Left cardiac atrium (tissue), 4 donors: ENCODE measurements at regions not wholly inside any gene's neighbourhood (a gene's known extent, or its start where the extent isn't known, plus 50 kb on each side); places are given as distances from the start of the nearest gene placed in this dataset.
"Not testable (repeated sequence)": the region's sequence is repeated elsewhere in the genome, so short reads cannot be mapped to it uniquely, and the experiment has no call there.

Source experiments
- ATAC-seq, 2 donors: fragments of 200-7000 bp; cut with Tn5 transposase; one replicate each; pipeline ENCODE4 v1.9.1; 2020; ENCODE audit warnings: mild to moderate bottlenecking in 2 of 2, moderate library complexity in 2 of 2
- DNase-seq: peaks from one replicate; pipeline ENCODE4 v3.0.0-alpha.2; 2020
- intact Hi-C, 2 donors: fragments of 100-400 bp; cut with DNase I; formaldehyde crosslinking; loops; one replicate each; pipeline versions ENCODE4 v1.14.1 to v1.15.1; 2022 to 2023
- donor health status: DM: no; HTN: yes; CAD: no.
- donor health status: DM: no; HTN: yes; CAD: no; lungs with severe emphysema.
- donor health status: DM: yes; HTN: yes; CAD: no.
- donor health status: Dilated cardiomyopathy.

DNA sequence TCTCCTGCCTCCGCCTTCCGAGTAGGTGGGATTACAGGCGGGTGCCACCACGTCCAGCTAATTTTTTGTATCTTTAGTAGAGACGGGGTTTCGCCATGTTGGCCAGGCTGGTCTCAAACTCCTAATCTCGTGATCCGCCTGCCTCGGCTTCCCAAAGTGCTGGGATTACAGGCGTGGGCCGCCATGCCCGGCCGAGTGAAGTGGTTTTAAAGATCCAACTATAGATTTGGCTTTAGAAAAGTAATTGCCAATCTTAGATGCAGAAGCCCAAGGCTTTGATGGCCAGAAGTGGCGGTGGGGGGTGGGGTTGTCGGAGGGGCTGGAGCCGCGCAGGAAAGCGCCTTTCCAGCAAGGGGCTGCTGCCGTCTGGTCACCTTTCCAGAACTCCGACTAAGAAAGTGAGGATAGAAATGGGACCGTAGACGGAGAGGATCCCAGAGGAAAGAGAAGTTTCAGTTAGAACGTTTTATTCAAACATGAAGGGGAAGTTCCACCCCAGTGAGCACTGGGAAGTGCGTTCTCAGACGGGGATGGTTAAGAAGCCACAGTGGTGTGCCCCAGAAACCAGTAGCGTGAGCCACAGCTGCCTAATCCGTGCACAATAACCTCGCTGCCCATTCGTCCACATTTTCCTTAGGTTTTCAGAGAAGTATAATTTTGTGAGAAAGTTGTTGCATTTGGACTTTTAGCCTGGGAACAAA, 69.7 kb downstream of the DLL1 start:
- ATAC-seq (no peak), DNase-seq (no peak)
- intact Hi-C loops, result no loop called here

DNA sequence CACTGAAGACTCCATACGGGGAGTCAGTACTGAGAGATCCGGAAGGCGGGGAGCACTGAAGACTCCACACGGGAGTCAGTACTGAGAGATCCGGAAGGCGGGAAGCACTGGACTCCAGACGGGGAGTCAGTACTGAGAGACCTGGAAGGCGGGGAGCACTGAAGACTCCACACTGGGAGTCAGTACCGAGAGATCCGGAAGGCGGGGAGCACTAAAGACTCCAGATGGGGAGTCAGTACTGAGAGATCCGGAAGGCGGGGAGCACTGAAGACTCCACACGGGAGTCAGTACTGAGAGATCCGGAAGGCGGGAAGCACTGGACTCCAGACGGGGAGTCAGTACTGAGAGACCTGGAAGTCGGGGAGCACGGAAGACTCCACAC, 77.2 kb downstream of the DLL1 start:
- not testable (repeated sequence) for DNase-seq, ATAC-seq

DNA sequence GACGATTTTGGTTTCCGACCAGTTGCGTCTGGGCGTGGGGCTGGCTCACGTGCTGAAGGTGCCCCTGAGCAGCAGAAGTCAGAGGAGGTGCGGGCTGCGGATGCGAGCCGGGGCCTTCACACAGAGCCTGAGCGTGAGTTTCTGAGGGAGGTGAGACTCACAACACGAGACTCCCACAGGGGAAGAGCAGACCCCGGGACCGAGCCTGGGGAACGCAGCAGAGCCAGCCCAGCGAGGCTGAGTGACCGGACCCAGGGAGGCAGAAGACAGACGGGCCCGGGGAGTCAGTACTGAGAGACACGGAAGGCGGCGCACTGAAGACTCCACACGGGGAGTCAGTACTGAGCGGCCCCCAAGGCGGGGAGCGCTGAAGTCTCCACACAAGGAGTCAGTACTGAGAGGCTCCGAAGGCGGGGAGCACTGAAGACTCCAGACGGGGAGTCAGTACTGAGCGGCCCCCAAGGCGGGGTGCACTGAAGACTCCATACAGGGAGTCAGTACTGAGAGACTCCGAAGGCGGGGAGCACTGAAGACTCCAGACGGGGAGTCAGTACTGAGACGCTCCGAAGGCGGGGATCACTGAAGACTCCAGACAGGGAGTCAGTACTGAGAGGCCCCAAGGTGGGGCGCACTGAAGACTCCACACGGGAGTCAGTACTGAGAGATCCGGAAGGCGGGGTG, 77.8 kb downstream of the DLL1 start:
- ATAC-seq (no peak), DNase-seq (no peak)
- intact Hi-C loops, result no loop called here

More for the DNA sequence above, 77.2 kb downstream of the DLL1 start:
- intact Hi-C loops, result not testable (repeated sequence)

- DNase-seq (no peak), ATAC-seq (no peak)
- intact Hi-C loops, result no loop called here
Measured at GRCh38 chr6:170212051-170212756, 78.7 kb downstream of the DLL1 start.

DNA sequence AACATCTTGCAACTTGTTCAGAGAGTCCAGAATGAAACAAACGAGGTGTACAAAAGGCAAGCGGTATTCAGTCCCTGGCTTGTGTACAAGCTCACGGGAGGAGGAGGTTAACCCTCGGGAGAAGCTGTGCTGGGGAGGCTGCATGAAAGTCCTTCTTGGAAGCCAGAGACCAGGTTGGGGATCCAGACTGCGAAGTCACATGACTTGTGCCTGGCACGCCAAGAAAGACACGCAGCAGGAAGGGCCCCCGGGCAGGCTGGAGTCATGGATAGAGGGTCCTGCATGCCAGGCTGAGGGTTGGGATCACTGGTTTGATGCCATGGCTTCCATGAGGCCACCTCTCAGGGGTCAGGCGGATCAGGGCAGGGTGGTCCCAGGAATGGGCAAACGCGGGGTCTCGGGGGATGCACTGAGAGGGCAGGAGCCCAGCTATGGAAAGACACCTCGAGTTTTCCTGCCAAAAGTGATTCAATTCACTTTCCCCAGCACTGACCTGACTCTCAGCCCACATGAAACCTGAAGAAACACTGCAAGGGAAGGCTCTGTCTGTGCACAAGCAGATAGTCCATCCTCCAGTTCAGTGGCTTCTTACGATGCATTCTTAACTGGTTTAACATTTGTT, 79.4 kb downstream of the DLL1 start:
- ATAC-seq (no peak), DNase-seq (no peak)
- intact Hi-C loops, result no loop called here

DNA sequence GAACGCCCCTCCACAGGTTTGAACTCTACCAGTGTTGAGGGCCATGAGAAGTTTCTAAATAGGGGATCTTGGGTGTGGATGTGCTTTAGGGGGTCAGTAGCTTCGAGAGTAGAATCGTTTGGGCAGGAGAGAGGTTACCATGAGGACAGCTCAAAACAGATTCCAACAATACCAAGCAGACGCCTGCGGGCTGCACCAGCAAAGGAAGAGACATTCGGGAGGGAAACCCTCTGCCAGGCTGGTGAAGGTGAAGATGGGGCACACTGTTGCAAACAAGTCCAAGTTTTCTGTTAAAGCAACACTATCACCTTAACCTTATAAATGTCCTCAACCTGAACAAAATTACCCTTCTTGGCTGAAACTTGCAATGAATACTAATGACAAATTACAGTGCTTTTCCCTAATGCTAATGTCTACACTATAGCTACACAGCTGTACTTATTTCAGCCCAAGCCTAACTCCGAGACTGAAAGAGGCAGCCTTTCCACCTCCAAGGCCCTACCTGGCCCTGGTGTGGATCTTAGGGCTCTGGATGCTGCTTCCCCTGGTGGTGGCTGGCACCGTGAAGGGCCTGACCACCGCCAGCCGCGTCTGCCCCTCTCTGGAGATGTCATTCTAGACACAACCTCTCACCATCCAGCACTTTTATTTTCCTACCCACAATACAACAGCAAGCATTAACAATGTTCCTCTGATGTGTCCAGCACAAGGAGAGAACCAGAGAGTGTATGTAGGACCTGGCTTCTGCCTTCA, 80.1 kb downstream of the DLL1 start:
- ATAC-seq, result no peak
- intact Hi-C loops, result no loop called here
- no peak for DNase-seq

DNA sequence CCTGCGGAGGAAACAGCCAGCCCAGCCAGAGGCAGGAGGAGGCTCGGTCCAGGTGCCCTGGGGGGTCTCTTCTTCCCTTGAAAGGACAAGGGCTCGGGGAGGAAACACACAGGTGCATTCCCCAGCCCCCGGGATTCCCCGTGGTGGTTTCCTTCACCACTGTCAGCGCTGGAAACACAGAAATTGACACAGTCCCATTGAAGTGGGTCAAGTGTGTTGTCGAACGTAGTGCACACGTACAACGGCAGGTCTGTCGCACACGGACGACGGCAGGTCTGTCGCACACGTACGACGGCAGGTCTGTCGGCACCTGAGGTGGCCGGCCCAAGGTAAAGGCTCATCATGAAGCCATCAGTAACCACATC, 80.9 kb downstream of the DLL1 start:
- intact Hi-C loops, result no loop called here
- ATAC-seq (no peak), DNase-seq (no peak)

GRCh38 chr6:170209354-170210025, 81.4 kb downstream of the DLL1 start:
- ATAC-seq (no peak), DNase-seq (no peak)
- intact Hi-C loops, result no loop called here

DNA sequence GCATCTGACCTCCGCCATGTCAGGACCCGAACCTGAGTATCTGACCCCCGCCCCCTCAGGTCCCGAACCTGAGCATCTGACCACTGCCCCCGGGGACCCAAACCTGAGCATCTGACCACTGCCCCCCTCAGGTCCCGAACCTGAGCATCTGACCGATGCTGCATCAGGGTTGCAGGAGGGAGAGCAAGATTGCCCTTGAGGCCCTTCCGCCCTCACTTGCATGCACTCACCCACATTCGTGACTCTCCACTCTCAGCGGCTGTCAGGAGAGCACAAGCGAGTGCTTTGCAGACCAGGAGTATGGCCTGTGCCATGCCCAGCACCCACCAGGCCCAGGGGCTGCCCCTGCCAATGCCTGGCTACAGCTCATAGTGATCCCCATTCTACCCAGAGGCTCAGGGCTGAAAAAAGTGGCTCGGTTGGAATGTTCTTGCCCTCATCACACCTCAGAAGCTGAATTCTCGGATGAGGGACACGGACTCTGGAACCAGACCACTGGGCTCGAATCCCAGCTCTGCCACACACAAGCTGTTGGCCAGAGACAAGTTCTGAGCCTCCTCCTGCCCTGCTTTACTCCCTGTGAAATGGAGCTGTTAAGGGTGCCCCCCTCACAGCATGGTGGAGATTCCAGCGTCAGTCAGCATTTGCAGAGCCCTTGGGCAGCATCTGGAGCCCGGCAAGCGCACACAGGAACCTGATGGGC, 82.1 kb downstream of the DLL1 start:
- DNase-seq (no peak), ATAC-seq (no peak)
- intact Hi-C loops, result no loop called here

- no peak for DNase-seq
- no peak for ATAC-seq
- intact Hi-C loops, result no loop called here
Measured at GRCh38 chr6:170208182-170208601, 82.7 kb downstream of the DLL1 start.

- intact Hi-C loops, result no loop called here
- no peak for ATAC-seq
- DNase-seq, result no peak
Measured at GRCh38 chr6:170207586-170208181, 83.2 kb downstream of the DLL1 start.

DNA sequence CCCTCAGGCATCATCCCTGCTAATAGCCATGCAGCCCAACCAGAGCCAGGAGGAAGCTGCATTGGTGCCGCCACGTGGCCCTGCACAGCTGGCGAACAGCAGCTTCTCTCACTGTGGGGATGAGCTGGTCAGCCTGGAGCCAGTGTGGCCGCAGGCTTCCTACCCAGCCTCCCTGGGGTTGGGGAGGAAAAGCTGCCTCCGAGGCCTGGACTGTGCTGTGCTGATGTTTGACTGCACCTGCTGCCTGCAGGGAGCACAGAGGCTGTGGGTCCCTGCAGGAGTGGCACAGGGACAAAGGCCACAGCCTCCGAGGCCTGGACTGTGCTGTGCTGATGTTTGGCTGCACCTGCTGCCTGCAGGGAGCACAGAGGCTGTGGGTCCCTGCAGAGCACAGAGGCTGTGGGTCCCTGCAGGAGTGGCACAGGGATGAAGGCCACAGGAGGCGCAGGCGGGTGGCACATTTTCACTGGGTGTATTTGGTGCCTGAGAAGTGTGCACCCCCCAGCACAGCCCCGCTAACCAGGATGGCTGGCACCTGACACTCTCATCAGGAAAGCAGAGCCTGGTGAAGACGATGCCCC, 83.9 kb downstream of the DLL1 start:
- DNase-seq (no peak), ATAC-seq (no peak)
- intact Hi-C loops, result no loop called here

DNA sequence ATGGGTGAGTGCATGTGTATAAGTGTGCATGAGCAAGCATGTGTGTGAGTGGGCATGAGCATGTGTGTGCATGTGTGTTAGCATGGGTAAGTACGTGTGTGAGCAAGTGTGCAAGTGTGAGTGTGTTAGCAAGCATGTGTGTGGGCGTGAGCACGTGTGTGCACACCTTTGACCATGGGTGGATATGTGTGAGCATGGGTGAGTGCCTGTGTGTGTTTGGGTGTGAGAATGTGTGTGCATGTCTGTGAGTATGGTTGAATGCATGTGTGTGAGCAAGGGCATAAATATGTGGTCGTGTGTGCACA, 84.6 kb downstream of the DLL1 start:
- no peak for ATAC-seq
- no peak for DNase-seq
- intact Hi-C loops, result no loop called here

DNA sequence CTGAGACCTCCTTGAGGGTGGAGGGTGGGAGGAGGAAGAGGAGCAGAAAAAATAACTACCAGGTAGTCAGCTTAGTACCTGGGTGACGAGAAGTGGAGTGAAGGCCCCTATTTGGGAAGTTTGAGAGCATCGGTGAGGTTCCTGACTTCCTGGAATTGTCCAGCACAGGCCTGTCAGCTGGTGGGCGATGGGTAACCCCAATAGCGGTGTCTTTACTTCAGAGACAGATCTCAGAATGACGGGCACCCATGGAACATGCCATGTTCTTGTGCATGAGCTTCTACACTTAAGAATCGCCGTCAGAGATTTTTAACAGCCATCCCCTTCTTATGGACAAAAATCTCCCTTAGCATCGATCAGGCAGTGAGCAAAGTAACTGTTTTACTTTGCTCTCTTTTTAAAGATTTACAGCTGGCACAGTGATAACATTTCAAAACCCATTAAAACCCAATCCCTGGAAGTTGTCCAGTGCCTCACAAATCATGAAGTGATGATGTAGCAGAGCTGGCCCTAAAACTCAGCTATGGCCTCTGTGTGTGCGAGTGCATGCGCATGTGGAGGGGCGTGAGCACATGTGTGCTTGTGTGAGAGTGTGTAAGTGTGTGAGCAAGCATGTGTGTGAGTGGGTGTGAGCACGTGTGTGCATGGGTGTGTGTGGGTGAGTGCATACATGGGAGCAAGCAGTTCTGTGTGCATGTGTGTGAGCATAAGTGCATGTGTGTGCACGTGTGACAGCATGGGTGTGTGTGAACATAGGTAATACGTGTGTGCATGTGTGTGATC, 85.2 kb downstream of the DLL1 start:
- intact Hi-C loops, result no loop called here
- ATAC-seq (no peak), DNase-seq (no peak)

- intact Hi-C loops, result no loop called here
- ATAC-seq, result no peak
- DNase-seq, result no peak
Measured at GRCh38 chr6:170205126-170205525, 85.8 kb downstream of the DLL1 start.

DNA sequence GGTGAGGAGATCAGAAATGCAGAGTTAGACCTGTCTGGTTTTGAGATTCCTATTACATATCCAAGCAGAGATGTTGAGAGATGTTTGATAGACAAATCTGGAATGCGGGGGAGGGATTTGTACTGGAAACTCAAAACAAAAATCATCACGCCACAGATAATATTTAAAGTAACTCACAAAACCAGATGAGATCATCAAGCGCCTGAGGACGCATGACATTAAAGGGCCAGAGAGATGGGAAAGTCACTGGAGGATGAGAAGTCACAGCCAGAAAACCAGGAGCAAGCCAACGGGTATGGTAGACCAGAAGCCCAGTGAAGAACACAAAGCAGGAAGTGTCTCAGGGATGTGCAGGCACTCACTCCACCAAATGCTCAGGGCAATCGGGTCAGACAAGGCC, 87.7 kb downstream of the DLL1 start:
- ATAC-seq (no peak), DNase-seq (no peak)
- intact Hi-C loops, result no loop called here
